ENCODE measurements at regions not wholly inside any gene's neighbourhood (a gene's known extent, or its start where the extent isn't known, plus 50 kb on each side); places are given as distances from the start of the nearest gene placed in this dataset.
A peak's percentile ranks its signal among the peaks of the same experiment; 100 is the strongest.
"Not testable (repeated sequence)": the region's sequence is repeated elsewhere in the genome, so short reads cannot be mapped to it uniquely, and the experiment has no call there.

DNA sequence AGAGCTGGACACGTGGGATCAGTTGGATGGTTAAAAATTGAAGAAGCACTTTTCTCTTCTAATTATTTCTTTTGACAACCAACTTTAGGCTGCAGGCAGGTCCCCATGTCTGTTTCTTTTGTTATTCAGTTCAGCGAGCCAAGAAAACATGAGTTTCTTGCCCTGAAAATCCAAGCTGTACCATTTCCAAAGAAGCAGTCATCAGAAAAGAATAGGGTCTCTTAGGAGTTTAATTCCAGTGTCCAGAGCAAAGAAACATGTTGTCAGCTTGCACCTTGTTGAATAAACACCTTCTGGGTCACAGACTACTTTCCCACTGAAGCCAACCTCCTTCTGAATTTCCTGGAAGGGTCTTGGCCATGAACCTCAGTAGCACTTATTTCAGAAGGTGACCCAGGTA lies 170.5 kb upstream of the COPS8 start:
- DNase-seq (no peak), ATAC-seq (no peak)
- intact Hi-C loops (cut with DNase I): no loop called here

DNA sequence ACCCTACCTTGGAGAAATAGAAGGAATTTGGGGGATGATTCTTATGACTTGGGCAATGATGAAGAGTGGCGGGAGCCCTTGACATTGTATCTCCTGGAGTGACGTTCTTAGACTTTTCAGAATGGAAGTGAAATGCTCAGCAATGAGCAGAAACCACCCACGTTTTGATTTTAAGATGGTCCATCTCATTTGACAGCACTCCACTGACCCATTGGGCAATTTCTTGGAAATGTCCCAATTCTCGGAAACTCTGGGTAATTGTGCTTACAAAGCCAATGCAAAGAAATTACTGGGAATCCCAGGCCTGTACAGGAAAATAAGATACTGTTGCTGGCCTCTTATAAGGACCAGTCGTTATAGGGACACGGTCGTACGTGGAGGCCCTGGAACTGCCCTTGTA lies 170.0 kb upstream of the COPS8 start:
- no peak for ATAC-seq
- intact Hi-C loops (cut with DNase I): no loop called here

DNA sequence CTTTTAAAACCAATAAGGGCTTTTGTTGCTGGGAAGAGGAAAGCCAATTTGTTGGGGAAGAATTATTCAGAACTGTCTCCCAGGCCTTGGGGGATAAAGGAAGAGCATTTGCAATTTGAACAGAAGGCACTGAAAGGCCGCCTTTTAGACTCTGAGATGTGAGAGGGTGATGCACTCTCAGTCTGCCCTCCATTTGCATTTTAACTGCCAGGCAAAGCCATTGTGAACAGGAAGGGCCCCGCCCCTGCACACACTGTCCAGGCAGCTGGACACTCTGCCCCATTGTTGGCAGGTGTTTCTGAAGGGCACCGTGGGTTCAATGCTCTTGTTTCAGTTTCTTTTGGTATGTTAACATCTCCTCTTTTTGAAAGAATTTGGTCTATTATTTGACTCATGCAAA lies 169.5 kb upstream of the COPS8 start:
- intact Hi-C loops (cut with DNase I): no loop called here
- ATAC-seq: no peak
- no peak for DNase-seq

More for the DNA sequence above, 170.0 kb upstream of the COPS8 start:
- no peak for DNase-seq

DNA sequence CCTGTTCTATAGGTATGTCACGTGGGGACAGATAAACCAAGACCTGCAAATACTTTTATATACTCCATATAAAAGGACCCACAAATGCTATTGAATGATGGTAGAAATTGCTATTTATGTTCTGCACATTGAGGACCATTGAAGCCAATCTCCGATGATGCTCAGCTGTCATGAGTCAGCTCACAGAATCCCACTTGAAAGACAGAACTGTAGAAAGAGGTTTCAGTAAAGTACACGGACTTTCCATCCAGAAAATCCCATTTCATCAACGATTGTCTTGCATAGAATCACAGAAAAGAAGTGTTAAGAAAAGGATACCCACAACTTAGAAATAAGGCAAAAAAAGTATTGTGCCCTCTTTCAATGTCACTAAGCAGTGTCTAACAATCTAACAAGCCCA lies 169.0 kb upstream of the COPS8 start:
- DNase-seq: no peak
- no peak for ATAC-seq
- intact Hi-C loops (cut with DNase I): no loop called here

DNA sequence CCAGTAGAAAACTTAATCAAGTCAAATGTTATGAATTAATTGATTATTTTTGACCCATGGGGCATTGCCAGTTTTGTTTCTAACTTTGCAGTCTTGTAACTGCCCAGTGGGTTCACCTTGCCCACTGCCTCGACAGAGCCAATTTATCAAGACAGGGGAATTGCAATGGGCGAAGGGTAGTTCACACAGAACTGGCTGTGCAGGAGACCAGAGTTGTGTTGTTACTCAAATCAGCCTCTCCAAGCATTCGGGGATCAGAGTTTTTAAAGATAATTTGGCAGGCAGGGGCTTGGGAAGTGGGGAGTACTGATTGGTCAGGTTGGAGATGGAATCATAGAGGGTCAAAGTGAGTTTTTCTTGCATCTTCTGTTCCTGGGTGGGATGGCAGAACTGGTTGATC lies 168.5 kb upstream of the COPS8 start:
- intact Hi-C loops (cut with DNase I): no loop called here
- DNase-seq (no peak), ATAC-seq (no peak)

DNA sequence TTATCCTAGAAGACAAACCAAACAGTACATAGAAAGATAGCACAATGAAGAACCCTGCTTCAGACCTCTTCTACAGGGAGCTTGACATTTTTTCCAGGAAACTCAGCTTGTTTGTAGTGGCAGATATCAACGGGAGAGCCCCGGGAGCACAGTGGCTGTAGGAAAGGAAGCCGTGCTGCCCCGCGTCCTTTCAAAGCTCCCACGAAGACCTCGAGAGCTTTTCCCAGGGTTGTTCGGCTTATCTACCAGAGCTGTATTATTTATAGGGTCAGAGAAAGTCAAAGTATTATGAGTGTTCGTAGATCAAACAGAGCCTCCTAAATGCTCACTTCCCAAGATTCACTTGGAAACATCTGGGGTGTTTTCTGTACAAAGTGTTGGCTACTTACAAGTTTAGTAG lies 167.1 kb upstream of the COPS8 start:
- intact Hi-C loops (cut with DNase I): no loop called here
- DNase-seq: peak; percentile 60
- peak in 1 of 2 donors; percentile 47 for ATAC-seq

DNA sequence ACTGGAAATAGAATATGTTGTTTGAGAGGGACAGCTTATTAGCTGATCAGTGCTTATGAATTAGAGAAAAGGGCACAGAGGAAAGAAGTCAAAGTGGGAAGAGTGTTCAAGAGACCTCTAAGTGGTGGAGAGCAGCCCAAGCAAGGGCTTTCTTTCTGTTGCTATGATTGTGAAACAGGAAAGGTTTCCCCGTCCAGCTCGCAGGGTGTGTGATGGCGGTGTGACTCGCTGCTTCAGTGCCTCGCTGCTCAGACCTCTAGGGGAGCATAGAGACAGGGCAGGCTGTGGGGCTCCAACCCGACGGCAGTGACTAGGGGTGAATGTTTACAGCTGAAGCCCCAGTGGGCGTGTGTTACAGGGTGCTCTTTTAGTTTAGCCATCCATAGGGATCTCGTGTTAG lies 166.5 kb upstream of the COPS8 start:
- intact Hi-C loops (cut with DNase I): no loop called here
- DNase-seq: peak; percentile 37
- ATAC-seq: peak in 1 of 2 donors; percentile 52

DNA sequence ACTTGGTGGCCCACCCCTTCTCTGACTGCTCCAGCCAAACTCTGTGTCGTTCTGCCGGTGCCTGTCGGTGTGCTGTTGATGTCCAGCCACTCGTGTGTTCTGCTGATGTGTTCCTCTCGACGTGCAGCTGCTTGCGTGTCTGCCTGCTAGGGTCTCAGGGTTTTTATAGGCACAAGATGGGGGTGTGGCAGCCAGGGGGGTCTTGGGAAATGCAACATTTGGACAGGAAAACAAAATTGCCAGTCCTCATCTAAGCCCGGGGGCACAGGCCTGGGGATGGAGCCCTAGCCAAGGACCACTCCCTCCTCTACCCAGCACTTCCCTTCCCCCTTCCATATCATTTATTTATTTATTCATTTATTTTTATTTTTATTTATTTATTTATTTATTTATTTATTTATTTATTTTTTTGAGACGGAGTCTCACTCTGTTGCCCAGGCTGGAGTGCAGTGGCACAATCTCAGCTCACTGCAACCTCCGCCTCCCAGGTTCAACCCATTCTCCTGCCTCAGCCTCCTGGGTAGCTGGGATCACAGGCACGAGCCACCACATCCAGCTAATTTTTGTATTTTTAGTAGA lies 165.8 kb upstream of the COPS8 start:
- ATAC-seq; DNase-seq; intact Hi-C loops (cut with DNase I): not testable (repeated sequence)

DNA sequence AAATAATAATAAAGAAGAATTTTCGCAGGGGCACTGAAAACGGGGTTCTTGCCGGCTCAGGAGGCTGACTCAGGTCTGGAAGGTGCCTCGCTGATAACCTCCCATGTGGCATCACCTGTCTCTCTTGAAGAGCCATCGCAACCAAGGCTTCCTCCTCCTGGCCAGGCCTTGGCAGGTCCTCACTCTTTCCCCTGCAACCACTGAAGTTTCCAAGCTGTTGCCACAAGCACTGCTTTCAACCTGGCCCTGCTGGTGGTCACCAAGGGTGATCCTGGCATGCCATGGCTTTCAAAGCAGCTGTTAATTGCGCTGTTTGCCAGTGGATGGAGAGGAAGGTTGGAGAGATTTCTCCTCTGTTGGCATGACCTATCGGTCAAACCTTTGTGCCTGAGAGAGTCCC lies 163.6 kb upstream of the COPS8 start:
- no peak for ATAC-seq

DNA sequence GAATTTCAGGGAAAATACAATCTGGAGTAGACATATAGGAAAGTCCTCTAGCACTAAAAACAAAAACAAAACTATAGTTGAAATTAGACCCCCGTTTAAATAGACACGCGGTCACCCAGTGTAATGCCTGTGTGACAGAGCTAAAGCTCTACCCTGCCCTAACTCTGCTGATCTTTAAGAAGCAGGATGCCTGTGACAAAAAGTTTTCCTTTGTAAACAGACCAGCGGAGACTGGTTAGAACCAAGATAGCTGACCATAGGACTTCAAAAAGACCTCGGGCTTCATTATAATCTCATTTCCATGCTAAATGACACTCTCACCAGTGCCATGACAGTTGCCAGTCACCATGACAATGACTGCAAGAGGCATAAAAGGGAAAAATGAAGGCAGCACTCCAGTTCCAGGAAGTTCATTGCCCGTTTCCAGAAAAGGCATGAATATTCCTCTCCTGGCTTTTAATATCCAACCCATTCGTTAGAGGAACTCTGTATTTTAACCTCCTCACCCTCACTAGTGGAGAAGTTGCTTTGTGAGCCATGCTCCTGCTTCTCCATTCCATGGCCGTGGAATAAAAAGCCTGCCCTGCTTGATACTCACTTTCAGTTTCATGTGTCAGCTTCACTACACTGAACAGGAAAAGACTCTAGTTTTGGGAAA lies 157.2 kb upstream of the COPS8 start:
- DNase-seq (no peak), ATAC-seq (peak; percentile 45 to 47)
- intact Hi-C loops (cut with DNase I): no loop called here

More for the DNA sequence above, 163.6 kb upstream of the COPS8 start:
- intact Hi-C loops (cut with DNase I): no loop called here
- no peak for DNase-seq

DNA sequence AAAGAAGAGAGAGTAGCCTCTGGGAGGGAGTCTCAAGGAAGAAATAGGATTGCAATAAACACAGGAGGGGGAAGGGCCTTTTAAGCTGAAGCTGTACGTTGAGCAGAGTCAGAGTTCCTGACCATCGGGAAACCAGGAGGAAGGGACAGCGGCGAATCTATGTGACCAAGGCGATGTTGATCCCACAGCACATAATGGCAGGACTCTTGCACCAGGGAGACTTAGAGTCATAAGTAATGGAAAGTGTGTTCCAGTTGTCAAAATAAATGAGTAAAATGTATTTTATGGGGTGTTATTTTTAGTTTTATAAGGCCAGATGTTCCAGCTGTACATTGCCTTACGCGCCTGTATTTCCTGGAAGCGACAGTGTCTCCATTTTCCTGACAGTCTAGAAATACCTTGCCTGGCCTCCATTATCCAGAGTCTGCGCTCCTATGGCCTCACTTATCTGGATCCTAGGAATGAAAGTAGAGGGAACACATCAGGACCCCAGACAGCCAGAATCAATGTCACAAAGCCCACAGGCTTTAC lies 152.8 kb upstream of the COPS8 start:
- no peak for ATAC-seq
- intact Hi-C loops (cut with DNase I): no loop called here
- DNase-seq: no peak

DNA sequence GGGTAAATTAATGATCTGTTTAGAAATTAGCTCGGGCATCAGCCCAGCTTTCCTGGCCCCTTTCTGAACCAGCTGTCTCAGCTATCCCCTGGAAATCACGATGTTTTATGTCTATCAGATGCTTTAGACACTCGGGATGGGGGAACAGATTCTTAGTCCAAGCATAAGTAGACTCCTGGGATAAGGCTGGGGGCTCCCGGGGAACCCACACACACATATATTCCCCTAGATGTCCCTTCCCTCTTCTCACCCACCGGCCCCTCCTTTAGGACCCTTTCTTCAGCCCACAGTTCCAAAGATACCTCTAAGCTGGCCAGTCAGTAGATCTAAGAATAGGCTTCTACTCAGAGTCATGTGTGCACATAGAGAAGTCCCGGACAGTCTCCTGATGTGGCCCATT lies 151.5 kb upstream of the COPS8 start:
- intact Hi-C loops (cut with DNase I): no loop called here
- no peak for DNase-seq
- no peak for ATAC-seq

DNA sequence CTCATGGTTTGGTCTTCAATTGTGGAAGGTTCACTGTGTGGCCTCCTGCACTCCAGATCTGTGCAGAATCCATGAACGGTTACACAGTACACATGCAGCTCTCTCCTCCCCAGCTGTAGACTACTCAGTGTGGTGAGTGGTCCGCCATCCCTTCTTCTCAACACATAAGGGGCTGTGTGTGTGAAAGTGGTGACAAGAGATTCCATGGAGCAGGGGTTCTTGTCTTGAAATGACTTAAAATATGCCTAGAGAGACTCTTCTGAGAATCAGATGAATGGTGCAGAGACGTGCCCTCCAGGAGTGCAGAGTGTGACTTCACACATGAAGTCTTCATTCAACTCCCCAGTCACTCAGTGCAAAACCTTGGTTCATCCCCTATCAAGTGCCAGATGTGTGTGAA lies 151.0 kb upstream of the COPS8 start:
- ATAC-seq (no peak), DNase-seq (no peak)
- intact Hi-C loops (cut with DNase I): no loop called here

DNA sequence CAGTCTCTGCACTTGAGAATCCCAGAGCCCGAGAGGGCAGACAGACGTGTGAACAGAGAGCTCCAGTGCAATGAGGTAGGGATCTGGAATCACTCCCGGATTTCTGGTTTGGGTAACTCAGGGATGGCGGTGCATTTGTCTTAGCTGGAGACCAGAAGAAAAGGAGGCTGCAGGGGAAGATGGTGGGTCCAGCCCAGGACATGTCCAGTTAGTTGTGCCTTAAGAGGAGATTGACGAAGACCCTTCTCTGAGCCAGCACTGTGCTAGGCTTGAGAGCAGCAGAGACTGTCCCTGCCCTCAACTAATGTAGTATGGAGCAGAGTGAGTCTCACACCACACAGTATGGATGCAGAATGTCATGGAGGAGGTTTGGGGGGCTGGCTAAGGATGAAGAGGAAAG lies 150.6 kb upstream of the COPS8 start:
- ATAC-seq: no peak
- no peak for DNase-seq
- intact Hi-C loops (cut with DNase I): no loop called here

DNA sequence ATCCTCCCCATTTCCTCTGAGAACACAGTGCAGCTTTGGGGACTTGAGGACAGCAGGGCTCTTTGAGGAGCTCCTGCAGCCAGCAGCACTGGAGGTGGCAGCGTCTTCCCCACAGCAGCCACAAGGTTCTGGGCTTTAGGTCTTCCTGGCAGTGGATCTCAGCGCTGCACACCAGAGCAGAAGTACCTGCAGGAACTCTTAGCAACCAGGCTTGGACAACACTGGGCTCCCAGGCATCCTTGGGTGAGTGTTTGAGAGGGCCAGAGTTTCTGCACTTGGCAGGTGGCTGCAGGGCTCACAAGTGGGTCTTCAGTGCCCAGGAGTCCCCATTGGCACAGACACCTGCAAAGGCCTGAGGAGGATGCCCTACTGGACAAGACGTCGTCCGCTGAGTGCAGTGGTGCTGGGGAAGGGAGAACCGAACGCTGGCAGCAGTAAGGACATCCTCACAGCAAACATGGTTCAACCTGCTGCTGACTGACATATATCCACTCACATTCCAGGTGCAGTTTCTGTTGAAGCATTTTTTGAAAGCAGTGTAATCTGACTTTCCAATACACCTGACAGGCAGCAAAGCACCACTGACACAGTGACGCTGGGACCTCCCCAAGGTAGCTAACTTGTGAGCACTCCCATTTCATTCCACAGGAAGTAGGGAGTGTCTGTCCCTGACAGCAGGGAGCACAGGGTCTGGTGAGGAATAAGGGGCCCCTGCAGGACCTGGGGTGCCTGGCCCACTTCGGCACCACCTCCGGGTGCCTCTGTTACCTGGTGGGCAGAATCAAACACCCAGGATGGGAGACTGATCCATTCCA lies 149.9 kb upstream of the COPS8 start:
- DNase-seq (no peak), ATAC-seq (no peak)
- intact Hi-C loops (cut with DNase I): no loop called here

DNA sequence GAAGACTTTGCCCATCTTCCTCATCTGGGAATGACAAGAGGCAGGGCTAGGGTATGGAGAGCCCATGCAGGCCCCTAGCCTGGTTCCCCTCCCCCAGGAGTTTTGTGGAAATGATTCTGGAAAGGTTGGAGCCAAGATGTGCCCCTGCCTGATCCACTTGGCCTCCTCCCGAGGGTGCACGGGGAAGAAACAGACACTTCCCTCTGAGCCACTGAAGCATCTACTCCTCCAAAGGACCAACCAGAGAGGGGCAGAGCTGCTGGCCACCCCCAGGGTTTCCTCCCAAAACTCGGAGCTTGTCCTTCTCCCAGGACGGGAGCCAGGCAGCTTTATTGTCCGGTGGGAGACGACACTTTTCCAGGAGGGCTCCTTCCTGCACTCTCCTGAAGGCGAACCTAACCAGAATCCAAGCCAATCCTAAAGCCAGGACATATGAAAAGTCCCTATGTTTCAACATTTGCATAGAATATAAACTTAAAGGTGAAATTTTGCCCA lies 149.2 kb upstream of the COPS8 start:
- intact Hi-C loops (cut with DNase I): no loop called here
- no peak for DNase-seq
- ATAC-seq: no peak

DNA sequence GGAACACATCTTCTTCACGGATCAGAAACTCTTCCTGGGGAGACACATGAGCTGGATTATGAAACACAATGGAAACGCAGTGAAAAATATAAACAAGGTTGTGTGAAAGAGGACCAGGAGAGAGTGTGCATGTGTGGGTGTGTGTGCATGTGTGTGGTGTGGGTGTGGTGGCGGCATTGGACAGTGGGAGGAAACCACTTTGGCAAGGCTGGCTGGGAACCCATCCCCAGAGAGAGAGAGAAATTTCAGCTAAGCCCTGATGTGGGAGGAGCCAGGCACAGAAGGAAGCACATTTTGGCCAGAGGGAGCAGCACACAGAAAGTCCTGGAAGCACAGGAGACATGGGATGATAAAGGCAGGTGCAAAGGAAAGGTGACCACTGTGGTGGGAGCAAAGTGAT lies 147.6 kb upstream of the COPS8 start:
- intact Hi-C loops (cut with DNase I): no loop called here
- DNase-seq (no peak), ATAC-seq (peak in 1 of 2 donors; percentile 51)

DNA sequence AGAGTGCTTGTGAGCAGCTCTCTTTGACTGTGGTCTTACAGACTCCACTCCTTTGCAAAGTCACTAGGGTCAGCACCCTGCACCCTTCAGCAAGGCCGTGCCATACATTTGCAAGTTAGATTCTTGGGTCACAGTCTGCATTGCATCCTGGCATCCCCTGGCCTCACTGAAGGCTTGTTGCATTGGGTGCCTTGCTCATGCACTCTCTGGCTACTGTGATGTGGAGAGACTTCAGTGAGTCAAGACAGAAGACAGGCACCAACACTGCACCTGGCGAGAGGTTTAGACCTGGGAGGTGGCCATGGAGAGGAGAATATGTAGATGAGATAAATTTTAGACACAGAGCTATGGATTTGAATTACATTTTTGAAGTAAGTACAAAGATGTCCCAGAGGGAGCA lies 146.4 kb upstream of the COPS8 start:
- ATAC-seq (no peak), DNase-seq (no peak)

DNA sequence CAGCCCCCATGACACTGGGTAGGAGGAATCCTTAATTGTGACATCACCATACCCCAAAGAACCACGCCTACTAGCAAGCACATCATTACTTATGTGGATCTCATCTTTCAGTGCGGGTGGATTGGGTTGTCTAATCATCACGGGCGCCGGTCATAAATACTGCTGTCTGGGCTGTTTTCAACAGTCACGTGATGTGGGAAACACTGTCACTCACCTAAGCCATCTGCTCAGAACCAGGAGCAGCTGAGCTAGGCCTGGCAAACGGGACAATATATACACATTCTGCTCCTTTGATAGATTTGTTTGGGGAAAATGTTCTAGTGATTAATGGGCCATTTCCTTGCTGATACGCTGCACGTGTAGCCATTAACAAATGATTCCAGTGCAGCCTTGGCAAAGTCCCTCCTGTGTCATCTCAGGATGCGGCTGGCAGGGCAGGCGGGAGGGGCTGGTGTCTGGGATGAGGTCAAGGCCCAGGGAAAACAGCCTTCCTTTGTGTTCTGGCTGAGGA lies 145.9 kb upstream of the COPS8 start:
- intact Hi-C loops (cut with DNase I): no loop called here
- no peak for DNase-seq
- ATAC-seq: no peak

More for the DNA sequence above, 146.4 kb upstream of the COPS8 start:
- intact Hi-C loops (cut with DNase I): no loop called here

DNA sequence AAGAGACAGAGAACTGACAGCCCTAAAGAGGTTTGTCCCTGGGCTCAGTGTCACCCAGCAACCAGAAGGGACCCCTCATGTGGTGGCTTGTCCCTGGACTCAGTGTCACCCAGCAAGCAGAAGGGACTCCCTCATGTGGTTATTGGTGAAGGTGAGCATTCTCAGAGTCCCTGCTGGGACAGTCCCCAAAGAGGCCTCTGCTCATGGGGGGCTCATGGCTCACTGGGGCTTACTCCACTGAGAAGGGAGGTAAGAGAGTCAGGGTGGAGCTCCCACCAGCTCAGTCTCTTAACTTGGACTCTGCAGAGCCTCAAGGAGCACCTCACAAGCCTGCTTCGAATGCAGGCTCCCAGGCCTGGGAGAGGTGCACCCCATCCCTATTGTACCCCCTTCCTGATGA lies 145.2 kb upstream of the COPS8 start:
- no peak for ATAC-seq
- no peak for DNase-seq
- intact Hi-C loops (cut with DNase I): no loop called here
